Keratinocyte (primary cell): ENCODE measurements at regions not wholly inside any gene's neighbourhood (a gene's known extent, or its start where the extent isn't known, plus 50 kb on each side); places are given as distances from the start of the nearest gene placed in this dataset.

ENCODE experiments used
- DNase-seq: peaks from one replicate; pipeline ENCODE4 v3.0.0-alpha.2; 2011; ENCODE audit warnings: low read depth, missing footprints, low spot score
- FAIRE-seq: peaks from 2 replicates; lab custom pipeline; 2011; peaks lifted over from hg19 to GRCh38; lab: Jason Lieb, UNC
- H2AFZ ChIP-seq: 2 replicates; pipeline ENCODE4 v1.6.0; 2012; ENCODE audit warnings: low read length, control low read depth, inconsistent platforms; ENCODE audit not compliant: control insufficient read depth
- H3K27ac ChIP-seq: 2 replicates; pipeline ENCODE4 v1.5.1; 2011; ENCODE audit warnings: low read length; ENCODE audit not compliant: control insufficient read depth, insufficient read depth
- H3K27me3 ChIP-seq: 3 replicates; pipeline ENCODE4 v1.6.0; 2011; ENCODE audit warnings: low read length; ENCODE audit not compliant: control insufficient read depth, insufficient read depth; ENCODE audit errors: extremely low read depth
- H3K36me3 ChIP-seq, 2 experiments: 2 replicates in 1 of 2; 3 replicates in 1 of 2; pipeline ENCODE4 v1.5.1; 2011; ENCODE audit warnings: low read length in 2 of 2, mild to moderate bottlenecking in 1 of 2; ENCODE audit not compliant: control insufficient read depth in 2 of 2, insufficient read depth in 2 of 2; ENCODE audit errors: extremely low read depth in 1 of 2
- H3K4me1 ChIP-seq: 3 replicates; pipeline ENCODE4 v1.5.1; 2011; ENCODE audit warnings: low read length; ENCODE audit not compliant: control insufficient read depth, insufficient read depth; ENCODE audit errors: extremely low read depth
- H3K4me2 ChIP-seq: 3 replicates; pipeline ENCODE4 v1.6.0; 2011; ENCODE audit warnings: low read depth, low read length; ENCODE audit not compliant: control insufficient read depth, insufficient read depth; ENCODE audit errors: extremely low read depth
- H3K4me3 ChIP-seq, 3 experiments: fragments of 200-600 bp in 1 of 3; sonication (generic) in 1 of 3; 2 replicates in 2 of 3; 3 replicates in 1 of 3; pipeline ENCODE4 v1.5.1; 2011 to 2016; ENCODE audit warnings: low read length in 3 of 3, mild to moderate bottlenecking in 3 of 3, control low read depth in 2 of 3, inconsistent platforms in 1 of 3, low read depth in 1 of 3, mixed read lengths in 1 of 3, mixed run types in 1 of 3, moderate library complexity in 1 of 3; ENCODE audit not compliant: control insufficient read depth in 2 of 3, insufficient read depth in 2 of 3; ENCODE audit errors: extremely low read depth in 1 of 3
- H3K79me2 ChIP-seq: 2 replicates; pipeline ENCODE4 v1.6.0; 2012; ENCODE audit warnings: low read length; ENCODE audit not compliant: control insufficient read depth, insufficient read depth
- H3K9ac ChIP-seq: 3 replicates; pipeline ENCODE4 v1.6.0; 2011; ENCODE audit warnings: low read length; ENCODE audit not compliant: control insufficient read depth, insufficient read depth; ENCODE audit errors: extremely low read depth
- H3K9me1 ChIP-seq: 3 replicates; pipeline ENCODE4 v1.6.0; 2011; ENCODE audit warnings: low read length; ENCODE audit not compliant: control insufficient read depth, insufficient read depth; ENCODE audit errors: extremely low read depth
- H3K9me3 ChIP-seq: 2 replicates; pipeline ENCODE4 v1.5.1; 2012; ENCODE audit warnings: low read depth, low read length; ENCODE audit not compliant: control insufficient read depth
- H4K20me1 ChIP-seq: 3 replicates; pipeline ENCODE4 v1.6.0; 2011; ENCODE audit warnings: low read length; ENCODE audit not compliant: control insufficient read depth, insufficient read depth; ENCODE audit errors: extremely low read depth
- EZH2 ChIP-seq: IDR thresholded peaks from one replicate; pipeline ENCODE4 v1.6.1; 2012; ENCODE audit warnings: inconsistent platforms, mild to moderate bottlenecking, low read length, moderate library complexity
- dilution Hi-C: fragments of 300-500 bp; cut with MboI; formaldehyde crosslinking; loops from one replicate; pipeline ENCODE4 v1.7.0; 2020; ENCODE audit warnings: low sequenced_read_pairs; ENCODE audit not compliant: extremely low pct_ligation_motif_present
- TF ChIP-seq, protein P1 (sequence below), 3 experiments: IDR thresholded peaks in 1 of 3; conservative IDR thresholded peaks in 1 of 3; optimal IDR thresholded peaks in 1 of 3; 2 replicates in 2 of 3; 3 replicates in 1 of 3; pipeline versions ENCODE3 to v1.5.1; 2011; ENCODE audit warnings: low read length in 3 of 3, mild to moderate bottlenecking in 3 of 3, moderate library complexity in 2 of 3, control low read depth in 1 of 3, inconsistent platforms in 1 of 3; ENCODE audit not compliant: insufficient read depth in 2 of 3; ENCODE audit errors: extremely low read depth in 1 of 3

DNA sequence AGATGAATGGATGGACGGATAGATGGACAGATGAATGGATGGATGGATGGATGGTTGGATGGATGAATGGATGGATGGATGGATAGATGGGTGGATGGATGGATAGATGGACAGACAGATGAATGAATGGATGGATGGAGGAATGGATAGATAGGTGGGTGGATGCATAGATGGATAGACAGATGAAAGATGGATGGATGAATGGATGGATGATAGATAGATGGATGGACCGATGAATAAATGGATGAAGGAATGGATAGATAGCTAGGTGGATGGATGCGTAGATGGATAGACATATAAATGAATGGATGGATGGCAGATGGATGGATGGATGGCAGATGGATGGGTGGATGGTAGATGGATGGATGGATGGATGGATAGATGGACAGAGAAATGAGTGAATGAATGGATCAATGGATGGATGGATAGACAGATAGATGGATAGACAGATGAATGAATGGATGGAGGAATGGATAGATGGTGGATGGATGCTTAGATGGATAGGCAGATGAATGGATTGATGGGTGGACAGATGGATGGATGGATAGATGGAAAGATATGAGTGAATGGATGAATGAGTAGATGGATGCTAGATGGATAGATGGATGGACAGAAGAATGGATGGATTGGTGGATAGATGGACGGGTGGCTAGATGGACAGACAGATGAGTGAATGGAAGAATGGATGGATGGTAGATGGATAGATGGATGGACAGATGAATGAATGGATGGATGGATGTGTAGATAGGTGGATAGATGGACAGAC, 167.9 kb downstream of the TRIM43 start:
- dilution Hi-C loops, result no loop called here

DNA sequence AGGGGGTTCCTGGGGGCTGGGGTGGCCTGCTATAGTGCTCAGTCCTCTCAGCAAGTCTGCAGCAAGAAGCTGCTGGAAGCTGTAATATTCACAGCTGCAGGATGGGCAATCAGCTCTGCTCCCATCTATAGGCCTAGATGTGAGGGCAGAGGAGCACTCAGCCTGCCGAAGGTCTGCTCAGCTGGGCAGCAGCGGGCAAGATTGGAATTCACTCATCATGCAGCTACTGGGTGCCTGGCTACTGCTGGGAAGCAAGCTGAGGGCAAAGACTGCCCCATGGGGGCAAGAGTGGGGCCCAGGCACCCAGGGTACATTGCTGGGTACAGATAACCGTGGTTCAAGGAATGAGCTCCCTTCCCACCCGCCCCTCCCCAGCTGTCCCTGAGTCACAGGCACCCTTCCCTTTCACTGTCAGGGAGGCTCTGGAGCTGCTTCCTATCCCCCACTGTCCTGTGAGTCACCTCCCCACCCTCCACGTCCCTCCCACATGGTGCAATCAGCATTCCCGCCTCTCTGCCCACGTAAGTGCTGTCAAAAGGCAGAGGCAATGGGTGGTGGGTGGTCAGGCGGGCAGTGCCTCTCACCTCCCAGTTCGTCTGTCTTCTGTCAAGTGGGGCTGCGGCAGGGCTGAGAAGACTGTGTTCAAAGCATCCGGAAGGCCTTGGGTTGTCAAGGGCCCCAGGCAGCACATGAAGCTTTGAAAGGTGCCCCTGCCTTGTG, 169.2 kb downstream of the TRIM43 start:
- Histone ChIP-seq H3K4me1 (no peaks in the 10 kb centered on the region), H3K9me1 (no peaks in the 10 kb centered on the region), H3K27me3 (no peaks in the 10 kb centered on the region), H3K27ac (no peak overlapping the region), H3K9me3 (no peaks in the 10 kb centered on the region), H3K9ac (no peak overlapping the region), H3K4me2 (no peak overlapping the region), H3K36me3 (no peaks in the 10 kb centered on the region), H3K79me2 (no peaks in the 10 kb centered on the region), H4K20me1 (no peaks in the 10 kb centered on the region), H2AFZ (no peak overlapping the region), H3K4me3 (no peak overlapping the region)
- DNase-seq (peak; percentile 23), FAIRE-seq (no peak)
- dilution Hi-C loops, result no loop called here
- TF ChIP-seq, protein P1, sequence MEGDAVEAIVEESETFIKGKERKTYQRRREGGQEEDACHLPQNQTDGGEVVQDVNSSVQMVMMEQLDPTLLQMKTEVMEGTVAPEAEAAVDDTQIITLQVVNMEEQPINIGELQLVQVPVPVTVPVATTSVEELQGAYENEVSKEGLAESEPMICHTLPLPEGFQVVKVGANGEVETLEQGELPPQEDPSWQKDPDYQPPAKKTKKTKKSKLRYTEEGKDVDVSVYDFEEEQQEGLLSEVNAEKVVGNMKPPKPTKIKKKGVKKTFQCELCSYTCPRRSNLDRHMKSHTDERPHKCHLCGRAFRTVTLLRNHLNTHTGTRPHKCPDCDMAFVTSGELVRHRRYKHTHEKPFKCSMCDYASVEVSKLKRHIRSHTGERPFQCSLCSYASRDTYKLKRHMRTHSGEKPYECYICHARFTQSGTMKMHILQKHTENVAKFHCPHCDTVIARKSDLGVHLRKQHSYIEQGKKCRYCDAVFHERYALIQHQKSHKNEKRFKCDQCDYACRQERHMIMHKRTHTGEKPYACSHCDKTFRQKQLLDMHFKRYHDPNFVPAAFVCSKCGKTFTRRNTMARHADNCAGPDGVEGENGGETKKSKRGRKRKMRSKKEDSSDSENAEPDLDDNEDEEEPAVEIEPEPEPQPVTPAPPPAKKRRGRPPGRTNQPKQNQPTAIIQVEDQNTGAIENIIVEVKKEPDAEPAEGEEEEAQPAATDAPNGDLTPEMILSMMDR (optimal IDR thresholded peaks at IDR 0.05 in 1 of 3, IDR thresholded peaks at IDR 0.05 in 1 of 3, conservative IDR thresholded peaks at IDR 0.05 in 1 of 3; ENCODE audit: extremely low read depth in 1 of 3, insufficient read depth in 2 of 3, low read length in 3 of 3), result no peak
- no peak for TF ChIP-seq EZH2

More for the DNA sequence above, 167.9 kb downstream of the TRIM43 start:
- Histone ChIP-seq H3K9ac (no peak overlapping the region), H3K36me3 (no peaks in the 10 kb centered on the region), H3K9me3 (no peaks in the 10 kb centered on the region), H3K27ac (no peak overlapping the region), H4K20me1 (no peaks in the 10 kb centered on the region), H3K27me3 (no peaks in the 10 kb centered on the region), H3K9me1 (no peaks in the 10 kb centered on the region), H3K4me1 (no peaks in the 10 kb centered on the region), H2AFZ (no peak overlapping the region), H3K4me3 (no peak overlapping the region), H3K79me2 (no peaks in the 10 kb centered on the region), H3K4me2 (no peak overlapping the region)
- TF ChIP-seq, protein P1 (optimal IDR thresholded peaks at IDR 0.05 in 1 of 3, IDR thresholded peaks at IDR 0.05 in 1 of 3, conservative IDR thresholded peaks at IDR 0.05 in 1 of 3; ENCODE audit: extremely low read depth in 1 of 3, insufficient read depth in 2 of 3, low read length in 3 of 3), result no peak
- TF ChIP-seq EZH2, result no peak
- no peak for DNase-seq
- no peak for FAIRE-seq
